H9 (cell line): ENCODE measurements at regions not wholly inside any gene's neighbourhood (a gene's known extent, or its start where the extent isn't known, plus 50 kb on each side); places are given as distances from the start of the nearest gene placed in this dataset.
A peak's percentile ranks its signal among the peaks of the same experiment; 100 is the strongest.

ENCODE experiments used
- DNase-seq: peaks from one replicate; pipeline ENCODE4 v3.0.0-alpha.2; 2017
- H2AFZ ChIP-seq: one replicate; pipeline ENCODE4 v1.6.1; 2013; ENCODE audit warnings: mild to moderate bottlenecking, low read length, control low read depth, moderate library complexity
- H2AK5ac ChIP-seq: 2 replicates; pipeline ENCODE4 v1.6.1; 2013; ENCODE audit warnings: low read length, control low read depth, mixed read lengths; ENCODE audit not compliant: insufficient read length
- H2BK120ac ChIP-seq: one replicate; pipeline ENCODE4 v1.6.1; 2013; ENCODE audit warnings: low read depth, mild to moderate bottlenecking, low read length, control low read depth, inconsistent platforms; ENCODE audit not compliant: poor library complexity, severe bottlenecking
- H2BK12ac ChIP-seq: 2 replicates; pipeline ENCODE4 v1.6.1; 2013; ENCODE audit warnings: low read length, control low read depth, mixed read lengths, low read depth; ENCODE audit not compliant: insufficient read length
- H2BK15ac ChIP-seq: 2 replicates; pipeline ENCODE4 v1.6.1; 2013; ENCODE audit warnings: low read depth, low read length, control low read depth
- H2BK20ac ChIP-seq: one replicate; pipeline ENCODE4 v1.6.1; 2013; ENCODE audit warnings: low read depth, mild to moderate bottlenecking, low read length, control low read depth, inconsistent platforms; ENCODE audit not compliant: poor library complexity, severe bottlenecking
- H2BK5ac ChIP-seq: 2 replicates; pipeline ENCODE4 v1.6.1; 2013; ENCODE audit warnings: low read length, control low read depth, mixed read lengths; ENCODE audit not compliant: insufficient read length
- H3K14ac ChIP-seq: 2 replicates; pipeline ENCODE4 v1.6.1; 2013; ENCODE audit warnings: low read length, control low read depth; ENCODE audit not compliant: insufficient read depth
- H3K18ac ChIP-seq: 2 replicates; pipeline ENCODE4 v1.6.1; 2013; ENCODE audit warnings: low read depth, mild to moderate bottlenecking, mixed read lengths, low read length, control low read depth; ENCODE audit not compliant: insufficient read length
- H3K23ac ChIP-seq: 2 replicates; pipeline ENCODE4 v1.6.1; 2013; ENCODE audit warnings: low read length, control low read depth, mixed read lengths, low read depth; ENCODE audit not compliant: insufficient read length
- H3K23me2 ChIP-seq: 2 replicates; pipeline ENCODE4 v1.6.1; 2013; ENCODE audit warnings: low read depth, mild to moderate bottlenecking, mixed read lengths, low read length, control low read depth; ENCODE audit not compliant: insufficient read length, poor library complexity, severe bottlenecking
- H3K27ac ChIP-seq: 2 replicates; pipeline ENCODE4 v1.5.1; 2013; ENCODE audit warnings: low read length, control low read depth, mixed read lengths, low read depth; ENCODE audit not compliant: insufficient read length
- H3K27me3 ChIP-seq: 2 replicates; pipeline ENCODE4 v1.6.1; 2013; ENCODE audit warnings: low read length, control low read depth, inconsistent platforms; ENCODE audit not compliant: insufficient read depth
- H3K4ac ChIP-seq: 2 replicates; pipeline ENCODE4 v1.6.1; 2013; ENCODE audit warnings: low read depth, mild to moderate bottlenecking, control low read depth, inconsistent platforms, low read length, moderate library complexity
- H3K4me1 ChIP-seq: 2 replicates; pipeline ENCODE4 v1.6.1; 2013; ENCODE audit warnings: low read length, control low read depth, inconsistent platforms; ENCODE audit not compliant: insufficient read depth
- H3K4me2 ChIP-seq: 2 replicates; pipeline ENCODE4 v1.6.1; 2013; ENCODE audit warnings: low read length, control low read depth, mixed read lengths; ENCODE audit not compliant: insufficient read length, insufficient read depth
- H3K56ac ChIP-seq: 2 replicates; pipeline ENCODE4 v1.6.1; 2013; ENCODE audit warnings: low read depth, mild to moderate bottlenecking, mixed read lengths, low read length, control low read depth; ENCODE audit not compliant: insufficient read length
- H3K79me1 ChIP-seq: 2 replicates; pipeline ENCODE4 v1.6.1; 2013; ENCODE audit warnings: low read depth, mild to moderate bottlenecking, moderate library complexity, low read length, control low read depth, inconsistent platforms; ENCODE audit not compliant: insufficient read depth, poor library complexity, severe bottlenecking
- H3K79me2 ChIP-seq: 2 replicates; pipeline ENCODE4 v1.6.1; 2013; ENCODE audit warnings: low read length, control low read depth, inconsistent platforms; ENCODE audit not compliant: insufficient read depth
- H3K9ac ChIP-seq: 2 replicates; pipeline ENCODE4 v1.6.1; 2013; ENCODE audit warnings: low read length, control low read depth, mixed read lengths; ENCODE audit not compliant: insufficient read length; ENCODE audit errors: extremely low read depth
- H3K9me3 ChIP-seq: one replicate; pipeline ENCODE4 v1.6.1; 2013; ENCODE audit warnings: low read depth, low read length, inconsistent platforms; ENCODE audit not compliant: control insufficient read depth
- H3T11ph ChIP-seq: one replicate; pipeline ENCODE4 v1.6.1; 2013; ENCODE audit warnings: mild to moderate bottlenecking, low read length, control low read depth, inconsistent platforms
- H4K20me1 ChIP-seq: one replicate; pipeline ENCODE4 v1.6.1; 2013; ENCODE audit not compliant: control insufficient read depth, insufficient read length, insufficient read depth
- H4K5ac ChIP-seq: 2 replicates; pipeline ENCODE4 v1.6.1; 2013; ENCODE audit warnings: low read depth, mild to moderate bottlenecking, mixed read lengths, low read length, control low read depth; ENCODE audit not compliant: insufficient read length
- H4K8ac ChIP-seq: replicated peaks from 2 replicates; pipeline ENCODE4 v1.6.1; 2013; ENCODE audit warnings: low read length, control low read depth, mixed read lengths, low read depth; ENCODE audit not compliant: insufficient read length
- H4K91ac ChIP-seq: 2 replicates; pipeline ENCODE4 v1.6.1; 2013; ENCODE audit warnings: low read depth, mild to moderate bottlenecking, moderate library complexity, mixed read lengths, low read length, control low read depth; ENCODE audit not compliant: insufficient read length
- H3K27ac Mint-ChIP-seq, 3 experiments: 2 replicates in 2 of 3; 3 replicates in 1 of 3; pipeline ENCODE4 v1.8.0; 2020 to 2021; ENCODE audit warnings: mixed read lengths in 3 of 3, mild to moderate bottlenecking in 1 of 3, moderate library complexity in 1 of 3
- H3K27me3 Mint-ChIP-seq: 2 replicates; pipeline ENCODE4 v1.8.0; 2021; ENCODE audit warnings: low read depth, mild to moderate bottlenecking, moderate library complexity, mixed read lengths
- H3K36me3 Mint-ChIP-seq, 3 experiments: 2 replicates in 2 of 3; 3 replicates in 1 of 3; pipeline ENCODE4 v1.8.0; 2020 to 2021; ENCODE audit warnings: low read depth in 3 of 3, mixed read lengths in 3 of 3; ENCODE audit not compliant: insufficient read depth in 1 of 3
- H3K4me1 Mint-ChIP-seq, 2 experiments: 2 replicates each; pipeline ENCODE4 v1.8.0; 2020; ENCODE audit warnings: mixed read lengths in 2 of 2
- H3K4me3 Mint-ChIP-seq, 2 experiments: 2 replicates in 1 of 2; 3 replicates in 1 of 2; pipeline ENCODE4 v1.8.0; 2020 to 2021; ENCODE audit warnings: mild to moderate bottlenecking in 2 of 2, mixed read lengths in 2 of 2, moderate library complexity in 1 of 2
- H3K9me3 Mint-ChIP-seq, 2 experiments: 2 replicates in 1 of 2; 3 replicates in 1 of 2; pipeline ENCODE4 v1.8.0; 2020; ENCODE audit warnings: mild to moderate bottlenecking in 2 of 2, mixed read lengths in 2 of 2, moderate library complexity in 1 of 2
- WGBS: extraction: QIAGEN DNeasy Blood & Tissue Kit; methylation state at CpG from one replicate; pipeline ENCODE4 v1.1.7; 2013; ENCODE audit warnings: missing lambda C conversion rate, low lambda C conversion rate, mixed read lengths; ENCODE audit not compliant: insufficient read length; ENCODE audit errors: extremely low coverage; 5-methylcytosine and 5-hydroxymethylcytosine counted together
- TF ChIP-seq, protein P1 (sequence below): fragments of 200-600 bp; sonication (generic); conservative IDR thresholded peaks from 3 replicates; pipeline ENCODE4 v1.8.0; 2021; ENCODE audit warnings: antibody characterized with exemption, mild to moderate bottlenecking

- no peak overlapping the region for H2AK5ac ChIP-seq
- Mint-ChIP-seq H3K27me3 (no peaks in the 10 kb centered on the region), H3K4me1 (peaks cover 16 to 24% of the 10 kb centered on the region in 2 experiments), H3K36me3 (no peaks in the 10 kb centered on the region), H3K27ac (no peak overlapping the region), H3K4me3 (no peak overlapping the region), H3K9me3 (no peaks in the 10 kb centered on the region)
- no peak overlapping the region for H4K8ac ChIP-seq
- H2BK20ac ChIP-seq: no peak overlapping the region
- no peaks in the 10 kb centered on the region for H3K9me3 ChIP-seq
- no peaks in the 10 kb centered on the region for H3K79me1 ChIP-seq
- no peak overlapping the region for H3K4me2 ChIP-seq
- H3K27ac ChIP-seq: no peak overlapping the region
- H4K5ac ChIP-seq: no peak overlapping the region
- no peak overlapping the region for H2AFZ ChIP-seq
- H3K4ac ChIP-seq: no peak overlapping the region
- no peak overlapping the region for H3K23ac ChIP-seq
- no peak overlapping the region for H4K91ac ChIP-seq
- H3K14ac ChIP-seq: no peak overlapping the region
- no peak overlapping the region for H3K56ac ChIP-seq
- no peak overlapping the region for H3K9ac ChIP-seq
- H3K18ac ChIP-seq: no peak overlapping the region
- no peak overlapping the region for H2BK15ac ChIP-seq
- no CpG with 5 or more reads among the region's 2 CpGs for WGBS
- H3K27me3 ChIP-seq: no peaks in the 10 kb centered on the region
- TF ChIP-seq, protein P1, sequence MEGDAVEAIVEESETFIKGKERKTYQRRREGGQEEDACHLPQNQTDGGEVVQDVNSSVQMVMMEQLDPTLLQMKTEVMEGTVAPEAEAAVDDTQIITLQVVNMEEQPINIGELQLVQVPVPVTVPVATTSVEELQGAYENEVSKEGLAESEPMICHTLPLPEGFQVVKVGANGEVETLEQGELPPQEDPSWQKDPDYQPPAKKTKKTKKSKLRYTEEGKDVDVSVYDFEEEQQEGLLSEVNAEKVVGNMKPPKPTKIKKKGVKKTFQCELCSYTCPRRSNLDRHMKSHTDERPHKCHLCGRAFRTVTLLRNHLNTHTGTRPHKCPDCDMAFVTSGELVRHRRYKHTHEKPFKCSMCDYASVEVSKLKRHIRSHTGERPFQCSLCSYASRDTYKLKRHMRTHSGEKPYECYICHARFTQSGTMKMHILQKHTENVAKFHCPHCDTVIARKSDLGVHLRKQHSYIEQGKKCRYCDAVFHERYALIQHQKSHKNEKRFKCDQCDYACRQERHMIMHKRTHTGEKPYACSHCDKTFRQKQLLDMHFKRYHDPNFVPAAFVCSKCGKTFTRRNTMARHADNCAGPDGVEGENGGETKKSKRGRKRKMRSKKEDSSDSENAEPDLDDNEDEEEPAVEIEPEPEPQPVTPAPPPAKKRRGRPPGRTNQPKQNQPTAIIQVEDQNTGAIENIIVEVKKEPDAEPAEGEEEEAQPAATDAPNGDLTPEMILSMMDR: peak; percentile 63
- no peak overlapping the region for H2BK120ac ChIP-seq
- no peaks in the 10 kb centered on the region for H4K20me1 ChIP-seq
- no peaks in the 10 kb centered on the region for H3K79me2 ChIP-seq
- H3K23me2 ChIP-seq: no peaks in the 10 kb centered on the region
- no peak overlapping the region for H2BK5ac ChIP-seq
- H2BK12ac ChIP-seq: no peak overlapping the region
- DNase-seq: no peak
- H3T11ph ChIP-seq: no peak overlapping the region
- no peaks in the 10 kb centered on the region; the same call in 1 of the 2 replicates for H3K4me1 ChIP-seq
These were observed 349.5 kb upstream of the CPXCR1 start for GRCh38 chrX:88397551-88397950.
